D721Med (cell line): ENCODE measurements at regions not wholly inside any gene's neighbourhood (a gene's known extent, or its start where the extent isn't known, plus 50 kb on each side); places are given as distances from the start of the nearest gene placed in this dataset.

Experiments used
- DNase-seq: peaks from one replicate; pipeline ENCODE4 v3.0.0; 2011; ENCODE audit warnings: low spot score; ENCODE audit not compliant: insufficient read length
- FAIRE-seq: peaks from 2 replicates; lab custom pipeline; 2011; peaks lifted over from hg19 to GRCh38; lab: Jason Lieb, UNC
- CTCF ChIP-seq: IDR thresholded peaks from 2 replicates; pipeline ENCODE4 v1.5.1; 2012; ENCODE audit warnings: mild to moderate bottlenecking, control low read depth; ENCODE audit not compliant: insufficient read depth; ENCODE audit errors: missing control alignments

DNA sequence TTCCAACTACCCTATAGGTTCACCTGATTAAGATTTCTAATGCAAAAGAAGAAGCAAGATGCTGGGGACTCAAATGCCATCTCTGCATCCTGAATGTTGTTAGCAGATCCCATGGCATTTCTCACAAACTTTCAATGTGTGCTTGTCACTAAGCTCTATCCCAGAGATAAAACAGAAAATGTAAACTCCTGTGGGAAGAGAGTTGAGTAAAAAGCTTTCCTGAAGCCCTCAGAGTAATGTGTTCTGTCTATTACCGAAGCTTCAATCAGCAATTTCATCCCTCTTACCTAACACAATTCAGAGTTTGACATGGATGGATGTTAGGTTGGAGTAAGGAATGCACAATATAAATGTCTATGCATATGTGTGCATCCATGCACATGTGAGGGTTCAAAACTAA, 829.9 kb upstream of the PRMT6 start:
- no peak for DNase-seq
- no peak for FAIRE-seq
- no peak for TF ChIP-seq CTCF

DNA sequence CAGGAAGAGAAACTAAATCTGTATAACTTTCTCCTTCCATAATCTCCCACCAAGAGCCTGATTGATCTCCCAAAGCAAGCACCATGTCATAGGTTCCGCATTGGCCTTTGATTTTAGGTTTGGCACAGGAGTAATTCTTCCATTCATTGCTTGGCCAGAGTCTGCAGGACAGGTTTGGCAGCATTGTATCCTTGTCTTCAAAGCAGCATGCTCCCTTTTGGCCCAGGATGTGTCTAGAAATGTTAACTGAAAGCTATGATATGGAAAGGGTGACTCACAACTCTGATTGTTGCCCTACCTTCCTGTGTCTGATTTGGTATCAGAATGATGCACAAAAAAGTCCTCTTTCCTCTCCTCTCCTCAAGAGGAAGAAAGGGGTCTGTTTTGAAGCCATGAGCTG, 824.3 kb upstream of the PRMT6 start:
- no peak for TF ChIP-seq CTCF
- no peak for FAIRE-seq
- no peak for DNase-seq

DNA sequence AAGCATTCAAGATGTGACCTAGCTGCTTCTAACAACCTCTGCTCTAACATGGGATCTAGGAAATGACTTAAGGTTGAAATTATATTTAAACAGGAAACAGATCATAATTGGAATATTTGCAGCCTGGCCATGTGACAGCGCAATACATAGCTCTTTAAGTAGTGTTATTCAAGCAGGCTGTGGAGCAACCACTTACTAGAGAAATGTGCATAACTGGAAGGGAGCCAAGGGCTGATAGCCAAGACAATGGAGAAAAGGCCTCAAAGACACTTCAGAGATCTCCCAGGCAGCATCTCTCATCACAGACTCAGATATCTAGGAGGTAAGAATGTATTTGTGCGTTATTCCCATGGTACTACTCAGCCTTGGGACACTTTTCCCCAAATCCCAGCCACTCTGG, 823.0 kb upstream of the PRMT6 start:
- no peak for TF ChIP-seq CTCF
- FAIRE-seq (no peak), DNase-seq (no peak)

GRCh38 chr1:106249365-106249764, 807.1 kb upstream of the PRMT6 start:
- FAIRE-seq: no peak
- no peak for DNase-seq
- TF ChIP-seq CTCF: no peak

- TF ChIP-seq CTCF: no peak
- FAIRE-seq: no peak
- no peak for DNase-seq
Observed at GRCh38 chr1:106249810-106250209, 806.7 kb upstream of the PRMT6 start.

DNA sequence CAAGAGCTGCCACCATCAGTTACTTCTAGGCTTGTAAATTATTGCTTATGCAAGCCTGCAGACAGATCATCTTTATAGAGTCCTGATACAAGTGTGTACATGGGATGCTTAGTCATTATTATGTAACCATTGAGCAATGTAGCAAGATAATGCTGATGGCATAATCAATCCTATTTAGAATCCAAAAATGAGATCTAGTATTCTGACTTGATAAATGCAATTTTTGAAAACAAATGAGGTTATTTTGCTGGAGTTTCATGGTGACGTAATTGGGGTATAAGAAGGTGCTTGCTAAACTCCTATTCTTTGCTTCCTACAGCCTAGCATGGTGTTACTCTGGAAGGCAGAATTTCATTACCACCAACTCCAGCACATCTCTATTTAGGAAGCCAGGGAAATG, 801.7 kb upstream of the PRMT6 start:
- FAIRE-seq: no peak
- no peak for DNase-seq
- no peak for TF ChIP-seq CTCF

DNA sequence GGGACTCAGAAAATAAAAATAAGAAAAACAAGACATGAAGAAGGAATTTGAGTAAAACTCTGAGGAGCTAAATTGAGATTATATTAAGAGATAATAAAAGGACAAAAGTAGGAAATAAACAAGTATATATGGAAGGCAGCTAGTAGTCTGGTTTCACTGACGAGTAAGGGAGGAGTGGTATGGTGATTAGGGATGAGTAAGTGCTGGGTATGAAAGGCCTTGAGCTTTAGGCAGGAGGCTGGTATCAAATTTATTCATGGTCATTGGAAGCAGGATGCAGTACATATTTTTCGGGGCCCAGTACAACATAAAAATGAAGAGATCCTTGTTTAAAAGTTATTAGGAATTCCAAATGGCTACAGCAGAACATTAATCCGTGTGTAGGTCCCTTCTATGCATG, 789.7 kb upstream of the PRMT6 start:
- TF ChIP-seq CTCF: no peak
- DNase-seq (no peak), FAIRE-seq (no peak)
